Activated T-cell treated with anti-CD3 and anti-CD28 coated beads, Interleukin-2, amount 50 U/mL, for 24 hours (primary cell): ENCODE measurements at regions not wholly inside any gene's neighbourhood (a gene's known extent, or its start where the extent isn't known, plus 50 kb on each side); places are given as distances from the start of the nearest gene placed in this dataset.

Experiments
- DNase-seq: peaks from one replicate; pipeline ENCODE4 v3.0.0-alpha.2; 2020
- H3K27ac Mint-ChIP-seq: 2 replicates; pipeline ENCODE4 v1.8.0; 2020; ENCODE audit warnings: mild to moderate bottlenecking, mixed read lengths
- H3K27me3 Mint-ChIP-seq: 2 replicates; pipeline ENCODE4 v1.8.0; 2020; ENCODE audit warnings: mixed read lengths
- H3K36me3 Mint-ChIP-seq: 2 replicates; pipeline ENCODE4 v1.8.0; 2020; ENCODE audit warnings: low read depth, mixed read lengths
- H3K4me1 Mint-ChIP-seq: 2 replicates; pipeline ENCODE4 v1.8.0; 2020; ENCODE audit warnings: low read depth, mixed read lengths
- H3K4me3 Mint-ChIP-seq: 2 replicates; pipeline ENCODE4 v1.8.0; 2020; ENCODE audit warnings: mild to moderate bottlenecking, moderate library complexity, mixed read lengths
- H3K9me3 Mint-ChIP-seq: 2 replicates; pipeline ENCODE4 v1.8.0; 2020; ENCODE audit warnings: mixed read lengths

DNA sequence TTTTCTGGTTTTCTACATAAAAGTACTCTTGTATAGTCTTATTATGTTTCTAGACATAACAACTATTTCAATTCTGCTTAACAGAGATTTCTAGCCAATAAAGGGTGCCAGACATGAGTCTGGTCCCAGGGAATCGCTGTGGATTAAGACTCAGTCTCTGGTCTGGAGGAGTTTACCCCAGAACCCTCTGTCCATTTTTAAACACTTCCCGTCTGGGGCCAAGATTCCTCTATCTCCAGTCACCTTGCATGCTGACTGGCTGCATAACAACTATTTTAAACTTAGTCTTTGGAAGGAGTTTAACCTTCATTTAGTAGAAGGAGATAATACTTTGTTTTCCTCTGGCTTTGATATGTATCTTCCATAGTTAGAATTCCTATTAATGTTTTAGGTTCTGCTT is 163.1 kb upstream of the IFNG-AS1 start:
- H3K36me3 Mint-ChIP-seq = peaks cover 2% of the 10 kb centered on the region
- peaks cover 24% of the 10 kb centered on the region for H3K4me1 Mint-ChIP-seq
- peaks cover 12% of the 10 kb centered on the region for H3K9me3 Mint-ChIP-seq
- H3K27me3 Mint-ChIP-seq = no peaks in the 10 kb centered on the region
- no peak overlapping the region for H3K27ac Mint-ChIP-seq
- DNase-seq = no peak
- no peak overlapping the region for H3K4me3 Mint-ChIP-seq

DNA sequence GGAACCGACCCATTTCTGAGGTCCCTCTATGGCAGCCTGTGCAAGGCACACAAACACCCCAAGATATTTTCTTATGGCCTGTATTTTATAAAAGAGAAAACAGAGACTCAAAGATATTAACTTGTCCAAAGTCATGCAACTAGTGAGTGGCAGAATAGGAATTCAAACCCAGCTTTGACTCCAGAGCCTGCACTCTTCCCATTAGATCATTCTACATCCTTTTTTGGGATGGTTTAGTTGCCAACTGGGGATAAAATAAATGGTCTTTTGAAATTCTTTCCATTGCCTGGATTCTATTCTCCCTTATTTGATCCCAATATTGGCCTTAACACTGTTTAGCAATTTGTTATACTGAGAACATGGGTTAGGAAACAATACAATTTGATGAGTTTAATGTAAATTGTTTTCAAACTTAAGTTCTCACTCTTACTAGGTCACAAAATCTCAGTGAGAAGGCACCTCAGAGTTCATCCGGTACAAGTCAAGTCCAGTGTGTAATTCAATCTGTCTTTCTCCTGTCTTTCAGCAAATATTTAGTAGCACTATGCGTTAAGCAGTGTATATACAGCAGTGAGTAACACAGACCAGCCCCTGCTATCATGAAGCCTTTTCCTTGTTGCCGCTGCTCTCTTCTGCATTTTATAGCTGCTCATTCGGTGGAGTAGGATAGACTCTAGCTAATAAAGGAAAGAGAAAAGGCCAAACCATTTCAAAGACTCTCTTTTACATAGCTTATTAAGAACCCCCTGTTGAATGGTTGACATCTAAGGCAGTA is 162.1 kb upstream of the IFNG-AS1 start:
- H3K36me3 Mint-ChIP-seq = peaks cover 2% of the 10 kb centered on the region
- H3K27ac Mint-ChIP-seq = peak overlapping the region; percentile 92

DNA sequence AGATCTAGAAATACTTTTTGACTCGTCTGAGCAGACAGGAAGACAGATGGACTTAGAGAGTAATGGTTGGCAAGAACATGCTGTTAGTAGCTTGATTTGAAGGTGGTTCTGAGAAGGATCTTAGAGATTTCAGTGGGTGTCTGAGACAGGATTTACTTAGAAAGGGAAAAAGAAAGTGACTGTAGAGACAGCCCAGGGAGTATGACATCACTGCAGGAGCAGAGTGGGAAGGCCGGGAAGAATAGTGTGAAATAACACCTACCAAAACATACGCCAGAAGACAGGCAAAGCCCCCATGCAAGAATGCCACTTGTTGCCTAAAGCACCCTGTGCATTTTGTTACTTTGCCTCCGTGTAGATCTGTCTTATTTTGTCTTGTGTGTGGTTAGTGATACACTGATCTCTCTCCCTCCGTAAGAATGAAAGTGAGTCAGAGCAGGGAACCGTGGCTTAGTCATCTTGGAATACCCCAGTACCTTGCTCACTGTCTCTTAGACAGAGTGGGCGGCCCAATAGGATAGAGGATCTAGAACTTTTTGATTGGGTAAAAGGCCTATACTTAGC is 161.3 kb upstream of the IFNG-AS1 start:
- H3K9me3 Mint-ChIP-seq = peaks cover 12% of the 10 kb centered on the region
- peak; percentile 59 for DNase-seq
- H3K27ac Mint-ChIP-seq = peak overlapping the region; percentile 92
- peaks cover 24% of the 10 kb centered on the region for H3K4me1 Mint-ChIP-seq
- H3K36me3 Mint-ChIP-seq = peaks cover 2% of the 10 kb centered on the region
- peak overlapping the region; percentile 61 for H3K4me3 Mint-ChIP-seq
- no peaks in the 10 kb centered on the region for H3K27me3 Mint-ChIP-seq

More for the DNA sequence above, 162.1 kb upstream of the IFNG-AS1 start:
- Mint-ChIP-seq H3K4me3 (no peak overlapping the region), H3K4me1 (peaks cover 24% of the 10 kb centered on the region), H3K27me3 (no peaks in the 10 kb centered on the region), H3K9me3 (peaks cover 12% of the 10 kb centered on the region)
- no peak for DNase-seq

DNA sequence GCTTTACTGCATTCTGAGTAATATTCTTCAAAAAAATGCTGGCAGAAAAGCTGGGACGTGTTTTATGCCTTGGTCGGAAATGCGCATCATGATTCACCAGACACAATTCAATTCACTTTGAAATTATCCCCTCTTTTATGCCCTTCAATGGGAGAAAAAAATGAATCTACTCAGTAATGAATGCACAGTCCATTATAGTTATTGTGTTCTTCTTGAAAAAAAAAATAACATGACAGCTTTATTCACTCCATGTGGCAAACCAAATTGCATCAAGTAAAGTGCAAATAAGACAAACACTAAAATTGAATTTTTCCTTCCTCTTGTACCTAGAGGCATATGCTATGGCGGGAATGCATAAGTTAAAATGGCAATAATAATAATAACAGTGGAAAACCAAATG is 159.4 kb upstream of the IFNG-AS1 start:
- Mint-ChIP-seq H3K9me3 (peaks cover 12% of the 10 kb centered on the region), H3K27me3 (no peaks in the 10 kb centered on the region), H3K36me3 (peaks cover 2% of the 10 kb centered on the region), H3K4me1 (peaks cover 24% of the 10 kb centered on the region), H3K4me3 (no peak overlapping the region), H3K27ac (no peak overlapping the region)
- DNase-seq = no peak

DNA sequence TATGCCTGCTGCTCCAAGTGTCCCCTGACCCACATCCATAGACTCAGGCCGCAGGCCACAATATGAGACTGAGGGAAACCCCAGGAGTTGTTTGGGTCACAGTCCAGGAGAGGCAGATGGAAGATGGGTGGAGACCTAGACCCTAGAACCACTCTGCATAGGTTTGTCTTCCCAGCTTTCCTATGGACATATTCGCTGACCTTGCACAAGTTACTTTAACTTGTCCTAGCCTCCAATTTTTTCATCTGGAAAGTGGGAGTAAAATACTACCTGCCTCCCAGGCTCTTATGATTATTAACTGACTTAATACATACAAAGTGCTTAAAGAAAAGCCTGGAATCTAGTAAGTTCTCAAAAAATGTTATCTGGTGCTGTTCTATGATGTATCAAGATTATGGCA is 157.1 kb upstream of the IFNG-AS1 start:
- no peak overlapping the region for H3K27ac Mint-ChIP-seq
- no peak overlapping the region for H3K4me3 Mint-ChIP-seq
- H3K9me3 Mint-ChIP-seq = peaks cover 12% of the 10 kb centered on the region

DNA sequence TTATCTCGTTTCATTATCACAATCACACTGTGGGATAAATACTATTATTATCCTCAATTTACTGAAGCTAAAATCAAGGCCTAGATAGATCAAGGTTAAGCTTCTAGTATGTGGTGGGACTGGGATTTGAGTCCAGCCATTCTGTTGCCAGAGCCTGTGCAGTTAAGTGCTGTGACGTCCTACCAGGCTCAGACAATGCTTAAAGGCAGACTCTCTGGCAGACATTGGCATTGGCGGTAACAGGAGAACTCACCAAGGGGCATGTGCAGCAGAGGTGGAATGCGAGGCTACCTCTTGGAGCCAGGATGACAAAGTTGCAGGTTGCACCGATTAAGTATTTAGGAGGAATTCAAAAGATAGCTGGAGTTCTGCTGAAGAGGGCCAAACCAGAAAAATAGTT is 155.6 kb upstream of the IFNG-AS1 start:
- Mint-ChIP-seq H3K27me3 (no peaks in the 10 kb centered on the region), H3K4me3 (no peak overlapping the region), H3K27ac (no peak overlapping the region), H3K9me3 (peaks cover 21% of the 10 kb centered on the region), H3K4me1 (peaks cover 7% of the 10 kb centered on the region), H3K36me3 (no peaks in the 10 kb centered on the region)
- no peak for DNase-seq

More for the DNA sequence above, 157.1 kb upstream of the IFNG-AS1 start:
- DNase-seq = no peak
- no peaks in the 10 kb centered on the region for H3K27me3 Mint-ChIP-seq
- peaks cover 2% of the 10 kb centered on the region for H3K36me3 Mint-ChIP-seq
- H3K4me1 Mint-ChIP-seq = peaks cover 21% of the 10 kb centered on the region

DNA sequence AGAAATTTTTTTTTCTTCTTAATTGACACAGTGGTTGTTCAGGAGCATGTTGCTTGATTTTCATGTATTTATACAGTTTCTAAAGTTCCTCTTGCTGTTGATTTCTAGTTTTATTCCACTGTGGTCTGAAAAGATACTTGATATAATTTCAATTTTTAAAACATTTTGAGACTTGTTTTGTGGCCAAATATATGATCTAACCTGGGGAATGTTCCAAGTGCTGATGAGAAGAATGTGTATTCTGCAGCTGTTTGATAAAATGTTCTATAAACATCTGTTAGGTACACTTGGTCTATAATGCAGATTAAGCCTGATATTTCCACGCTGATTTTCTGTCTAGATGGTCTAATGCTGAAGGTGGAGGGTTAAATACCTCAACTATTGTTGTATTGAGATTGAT is 151.4 kb upstream of the IFNG-AS1 start:
- DNase-seq = no peak
- no peak overlapping the region for H3K27ac Mint-ChIP-seq
- H3K27me3 Mint-ChIP-seq = no peaks in the 10 kb centered on the region
- H3K4me1 Mint-ChIP-seq = no peaks in the 10 kb centered on the region
- peaks cover 23% of the 10 kb centered on the region for H3K9me3 Mint-ChIP-seq
- H3K4me3 Mint-ChIP-seq = no peak overlapping the region
- no peaks in the 10 kb centered on the region for H3K36me3 Mint-ChIP-seq

DNA sequence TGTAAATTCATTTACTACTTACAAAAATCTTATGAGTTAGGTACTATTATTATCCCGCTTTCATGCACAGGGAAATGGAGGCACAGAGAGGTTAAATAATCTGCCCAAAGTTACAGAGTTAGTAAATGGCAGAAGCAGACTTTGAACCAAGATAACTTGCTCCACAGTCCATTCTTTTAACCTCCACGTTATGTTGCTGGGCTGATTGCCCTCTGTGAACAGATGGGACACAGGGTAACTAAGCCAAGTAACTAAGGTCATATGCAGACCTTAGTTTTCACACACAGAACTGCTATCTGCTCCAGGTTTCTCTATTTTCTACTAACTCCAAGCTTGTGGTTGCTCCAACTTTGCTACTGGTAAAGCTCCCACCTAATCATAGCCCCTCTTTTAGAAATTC is 147.1 kb upstream of the IFNG-AS1 start:
- peaks cover 23% of the 10 kb centered on the region for H3K9me3 Mint-ChIP-seq
- no peak for DNase-seq
- H3K4me1 Mint-ChIP-seq = peaks cover 5% of the 10 kb centered on the region
- H3K36me3 Mint-ChIP-seq = no peaks in the 10 kb centered on the region
- no peak overlapping the region for H3K4me3 Mint-ChIP-seq
- H3K27me3 Mint-ChIP-seq = no peaks in the 10 kb centered on the region
- H3K27ac Mint-ChIP-seq = no peak overlapping the region

DNA sequence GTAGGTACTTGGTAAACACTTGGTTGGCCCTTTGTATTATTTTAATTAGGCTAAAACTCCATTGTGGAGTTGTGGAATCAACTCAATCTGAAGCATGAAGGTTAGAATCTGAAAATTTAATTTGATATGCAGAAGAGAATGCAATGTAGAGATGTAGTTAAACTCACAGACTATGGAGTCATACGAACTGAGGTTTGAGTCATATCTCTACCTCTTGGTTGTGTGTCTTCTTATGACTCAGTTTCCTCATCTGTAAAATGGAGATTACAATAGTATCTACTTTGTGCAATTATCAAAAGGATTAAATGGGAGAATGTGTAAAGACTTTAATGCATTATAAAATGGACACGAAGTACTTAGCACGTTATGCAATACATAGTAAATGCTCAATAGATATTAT is 146.0 kb upstream of the IFNG-AS1 start:
- Mint-ChIP-seq H3K9me3 (peaks cover 13% of the 10 kb centered on the region), H3K36me3 (no peaks in the 10 kb centered on the region), H3K4me1 (peaks cover 5% of the 10 kb centered on the region), H3K4me3 (no peak overlapping the region), H3K27ac (no peak overlapping the region), H3K27me3 (no peaks in the 10 kb centered on the region)
- DNase-seq = no peak

DNA sequence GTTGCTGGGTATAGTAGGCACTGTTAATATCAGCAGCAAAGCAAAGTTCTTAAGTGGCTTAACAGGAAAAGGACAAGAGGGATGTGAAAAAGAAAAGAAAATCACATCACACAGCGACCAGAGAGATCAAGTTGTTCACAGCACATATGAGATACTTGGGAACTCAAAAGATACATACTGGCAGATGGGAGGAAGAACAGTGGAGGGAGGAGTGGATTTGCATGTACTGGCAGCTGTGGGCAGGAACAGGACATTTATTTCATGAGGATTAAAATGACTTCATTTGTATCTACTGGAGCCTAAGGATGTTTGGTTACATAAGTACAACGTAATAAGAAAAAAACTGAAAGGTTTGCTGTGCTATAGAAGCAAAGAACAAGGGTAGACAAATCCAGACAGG is 136.5 kb upstream of the IFNG-AS1 start:
- no peak for DNase-seq
- Mint-ChIP-seq H3K4me3 (no peak overlapping the region), H3K27me3 (no peaks in the 10 kb centered on the region), H3K27ac (no peak overlapping the region), H3K9me3 (no peaks in the 10 kb centered on the region), H3K36me3 (no peaks in the 10 kb centered on the region), H3K4me1 (no peaks in the 10 kb centered on the region)

DNA sequence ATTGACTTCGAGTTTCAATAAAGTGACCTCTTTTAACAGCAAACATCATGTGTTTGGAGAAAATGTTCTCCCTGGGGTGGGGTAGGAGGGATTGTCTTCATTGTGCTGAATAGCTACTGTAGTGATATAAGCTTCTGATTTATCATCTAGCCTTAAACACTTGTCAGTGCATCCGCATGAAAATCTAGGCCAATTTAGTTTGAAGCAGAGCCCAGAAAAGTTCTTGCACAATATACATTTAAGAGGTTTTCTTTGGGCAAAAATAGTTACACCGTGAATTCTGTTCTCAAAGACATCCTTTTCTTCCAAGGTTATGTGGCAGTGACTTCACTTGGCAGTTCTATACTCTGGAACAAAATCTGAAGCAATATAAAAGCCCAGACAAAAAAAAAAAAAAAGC is 136.0 kb upstream of the IFNG-AS1 start:
- H3K9me3 Mint-ChIP-seq = no peaks in the 10 kb centered on the region
- no peaks in the 10 kb centered on the region for H3K27me3 Mint-ChIP-seq
- H3K27ac Mint-ChIP-seq = no peak overlapping the region
- no peak for DNase-seq
- H3K4me1 Mint-ChIP-seq = no peaks in the 10 kb centered on the region
- H3K36me3 Mint-ChIP-seq = no peaks in the 10 kb centered on the region
- no peak overlapping the region for H3K4me3 Mint-ChIP-seq

DNA sequence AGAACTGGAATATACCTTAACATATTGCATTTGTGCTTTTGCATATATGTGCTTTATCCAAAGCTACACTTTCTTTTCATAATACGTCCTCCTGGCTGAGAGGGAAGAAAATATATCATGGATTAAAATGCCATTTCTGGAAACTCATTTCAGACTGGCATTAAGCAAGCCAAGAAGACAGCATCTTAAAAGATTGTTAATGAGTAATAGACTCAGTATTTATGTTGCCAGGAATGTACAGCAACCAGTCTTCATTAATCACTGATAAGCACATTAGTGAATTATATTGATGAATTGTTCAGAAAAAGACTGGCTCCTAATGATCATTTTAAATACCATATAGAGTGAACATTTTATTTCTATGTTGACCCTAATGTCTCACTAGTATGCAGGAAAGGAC is 134.9 kb upstream of the IFNG-AS1 start:
- Mint-ChIP-seq H3K4me3 (no peak overlapping the region), H3K27me3 (no peaks in the 10 kb centered on the region), H3K9me3 (no peaks in the 10 kb centered on the region), H3K36me3 (no peaks in the 10 kb centered on the region), H3K4me1 (no peaks in the 10 kb centered on the region), H3K27ac (no peak overlapping the region)
- no peak for DNase-seq

DNA sequence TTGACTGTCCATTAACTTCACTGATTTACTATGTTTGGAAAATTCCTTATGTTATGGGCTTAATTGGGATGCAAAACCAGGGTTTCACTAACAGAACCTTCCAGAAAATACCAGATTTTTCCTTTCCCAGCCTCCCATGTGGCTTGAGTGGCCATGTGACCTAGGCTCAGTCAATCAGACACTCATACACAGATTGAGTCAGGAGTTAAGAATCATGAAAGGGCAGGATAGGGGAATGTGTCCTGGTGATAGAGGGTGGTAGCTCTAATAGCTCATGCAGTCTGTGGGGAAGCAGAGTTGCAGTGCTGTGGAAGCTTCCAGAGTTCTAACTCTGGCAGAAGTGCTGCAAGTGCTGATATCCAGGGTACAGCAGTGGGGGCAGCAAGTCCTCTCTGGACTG is 134.1 kb upstream of the IFNG-AS1 start:
- no peak overlapping the region for H3K27ac Mint-ChIP-seq
- H3K9me3 Mint-ChIP-seq = no peaks in the 10 kb centered on the region
- no peak overlapping the region for H3K4me3 Mint-ChIP-seq
- H3K4me1 Mint-ChIP-seq = no peaks in the 10 kb centered on the region
- no peaks in the 10 kb centered on the region for H3K36me3 Mint-ChIP-seq
- DNase-seq = no peak
- H3K27me3 Mint-ChIP-seq = no peaks in the 10 kb centered on the region

DNA sequence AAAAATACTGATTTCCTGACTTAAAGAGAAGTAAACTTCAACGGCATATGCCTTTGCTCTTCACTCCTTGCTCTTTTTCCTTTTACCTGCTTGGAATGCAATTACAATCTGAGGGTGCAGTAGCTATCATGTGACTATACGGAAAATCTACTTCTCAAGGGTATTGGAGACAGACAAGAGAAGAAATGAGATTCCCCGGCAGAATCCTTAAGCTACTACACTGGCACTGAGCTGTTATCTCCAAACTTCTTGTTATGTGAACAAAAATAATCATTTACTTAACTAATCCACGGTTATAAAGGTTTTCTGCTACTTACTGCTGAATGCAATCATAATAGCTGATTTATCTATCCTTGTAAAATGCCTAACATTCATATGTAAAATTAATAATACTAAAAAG is 118.0 kb upstream of the IFNG-AS1 start:
- Mint-ChIP-seq H3K27me3 (no peaks in the 10 kb centered on the region), H3K27ac (no peak overlapping the region), H3K9me3 (peaks cover 2% of the 10 kb centered on the region), H3K4me3 (no peak overlapping the region), H3K4me1 (no peaks in the 10 kb centered on the region), H3K36me3 (no peaks in the 10 kb centered on the region)
- no peak for DNase-seq

DNA sequence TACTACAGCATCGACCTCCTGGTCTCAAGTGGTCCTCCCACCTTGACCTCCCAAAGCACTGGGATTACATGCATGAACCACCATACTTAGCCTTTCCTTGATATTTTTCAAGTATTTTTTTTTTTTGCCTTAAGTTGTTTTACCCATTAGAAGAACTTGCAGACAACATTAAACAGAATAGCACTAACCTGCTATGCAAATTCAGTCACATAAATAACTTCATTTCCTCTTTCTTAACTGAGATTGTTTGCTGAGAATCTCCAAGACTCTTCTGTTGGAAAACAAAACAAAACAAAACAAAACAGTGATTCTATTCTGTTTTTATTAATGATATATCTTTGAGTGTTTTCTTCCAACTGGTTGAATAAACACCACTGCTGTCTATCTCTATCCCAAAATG is 115.9 kb upstream of the IFNG-AS1 start:
- Mint-ChIP-seq H3K27ac (no peak overlapping the region), H3K27me3 (no peaks in the 10 kb centered on the region), H3K4me1 (no peaks in the 10 kb centered on the region), H3K9me3 (peaks cover 2% of the 10 kb centered on the region), H3K4me3 (no peak overlapping the region), H3K36me3 (no peaks in the 10 kb centered on the region)
- no peak for DNase-seq
